ENCODE measurements at regions not wholly inside any gene's neighbourhood (a gene's known extent, or its start where the extent isn't known, plus 50 kb on each side); places are given as distances from the start of the nearest gene placed in this dataset.

- no peak for TF ChIP-seq SP1 (IDR thresholded peaks at IDR 0.05)
- no peak for TF ChIP-seq SUZ12 (IDR thresholded peaks at IDR 0.05)
- no peak for TF ChIP-seq ARNT (IDR thresholded peaks at IDR 0.05)
- no peak for TF ChIP-seq TARDBP (IDR thresholded peaks at IDR 0.05)
- no peak for TF ChIP-seq NFRKB (IDR thresholded peaks at IDR 0.05)
- no peak for TF ChIP-seq ZNF384 (IDR thresholded peaks at IDR 0.05)
- TF ChIP-seq HDGF (IDR thresholded peaks at IDR 0.05; ENCODE audit: borderline replicate concordance) = no peak
- TF ChIP-seq BHLHE40 (IDR thresholded peaks at IDR 0.05; ENCODE audit: borderline replicate concordance) = no peak
- no peak for TF ChIP-seq FOXM1 (IDR thresholded peaks at IDR 0.05; ENCODE audit: borderline replicate concordance)
- no peak for TF ChIP-seq FOXK2 (IDR thresholded peaks at IDR 0.05)
- TF ChIP-seq L3MBTL2 (conservative IDR thresholded peaks at IDR 0.05) = no peak
These were observed 189.6 kb upstream of the SFSWAP start for GRCh38 chr12:131521326-131521725.
